ENCODE measurements at regions not wholly inside any gene's neighbourhood (a gene's known extent, or its start where the extent isn't known, plus 50 kb on each side); places are given as distances from the start of the nearest gene placed in this dataset.

- ATAC-seq, result no peak
- H3K9me3 ChIP-seq, result peaks cover 0 to 30% (median 0%) of the 10 kb centered on the region in 3 donors
- WGBS, 2 donors (ENCODE audit: low coverage in 1 of 2), result 85 to 90% methylated on average over 3 of the region's 3 CpGs
- H3K4me3 ChIP-seq, result no peak overlapping the region
- H3K27me3 ChIP-seq, result no peaks in the 10 kb centered on the region
- no peak overlapping the region for H3K27ac ChIP-seq
- H3K36me3 ChIP-seq, result no peaks in the 10 kb centered on the region
- H3K4me1 ChIP-seq, result no peaks in the 10 kb centered on the region
- TF ChIP-seq CTCF (IDR thresholded peaks at IDR 0.05) (no peak), POLR2AphosphoS5 (IDR thresholded peaks at IDR 0.05) (no peak)
Observed at GRCh38 chr14:54147758-54148157, 191.1 kb upstream of the BMP4 start.

- Histone ChIP-seq H3K4me3 (no peak overlapping the region), H3K27me3 (no peaks in the 10 kb centered on the region), H3K36me3 (no peaks in the 10 kb centered on the region), H3K4me1 (no peaks in the 10 kb centered on the region), H3K27ac (no peak overlapping the region), H3K9me3 (peaks cover 0 to 30% (median 0%) of the 10 kb centered on the region in 3 donors)
- TF ChIP-seq POLR2AphosphoS5 (IDR thresholded peaks at IDR 0.05) (no peak), CTCF (IDR thresholded peaks at IDR 0.05) (no peak), EP300 (IDR thresholded peaks at IDR 0.05) (no peak), POLR2A (IDR thresholded peaks at IDR 0.05) (no peak)
- no peak for ATAC-seq
- 78 to 88% methylated on average over 3 of the region's 3 CpGs for WGBS, 2 donors (ENCODE audit: low coverage in 1 of 2)
Observed at GRCh38 chr14:54148251-54148650, 191.6 kb upstream of the BMP4 start.

- Histone ChIP-seq H3K9me3 (peaks cover 0 to 23% (median 0%) of the 10 kb centered on the region in 3 donors), H3K4me3 (no peak overlapping the region), H3K27me3 (no peaks in the 10 kb centered on the region), H3K4me1 (no peaks in the 10 kb centered on the region), H3K27ac (no peak overlapping the region), H3K36me3 (no peaks in the 10 kb centered on the region)
- TF ChIP-seq POLR2A (IDR thresholded peaks at IDR 0.05) (no peak), EP300 (IDR thresholded peaks at IDR 0.05) (no peak), CTCF (IDR thresholded peaks at IDR 0.05) (no peak), POLR2AphosphoS5 (IDR thresholded peaks at IDR 0.05) (no peak)
- ATAC-seq, result no peak
- WGBS, 2 donors (ENCODE audit: low coverage in 1 of 2), result 90 to 100% methylated on average over 3 to 8 of the region's 8 CpGs
Observed at GRCh38 chr14:54152351-54152750, 195.7 kb upstream of the BMP4 start.

DNA sequence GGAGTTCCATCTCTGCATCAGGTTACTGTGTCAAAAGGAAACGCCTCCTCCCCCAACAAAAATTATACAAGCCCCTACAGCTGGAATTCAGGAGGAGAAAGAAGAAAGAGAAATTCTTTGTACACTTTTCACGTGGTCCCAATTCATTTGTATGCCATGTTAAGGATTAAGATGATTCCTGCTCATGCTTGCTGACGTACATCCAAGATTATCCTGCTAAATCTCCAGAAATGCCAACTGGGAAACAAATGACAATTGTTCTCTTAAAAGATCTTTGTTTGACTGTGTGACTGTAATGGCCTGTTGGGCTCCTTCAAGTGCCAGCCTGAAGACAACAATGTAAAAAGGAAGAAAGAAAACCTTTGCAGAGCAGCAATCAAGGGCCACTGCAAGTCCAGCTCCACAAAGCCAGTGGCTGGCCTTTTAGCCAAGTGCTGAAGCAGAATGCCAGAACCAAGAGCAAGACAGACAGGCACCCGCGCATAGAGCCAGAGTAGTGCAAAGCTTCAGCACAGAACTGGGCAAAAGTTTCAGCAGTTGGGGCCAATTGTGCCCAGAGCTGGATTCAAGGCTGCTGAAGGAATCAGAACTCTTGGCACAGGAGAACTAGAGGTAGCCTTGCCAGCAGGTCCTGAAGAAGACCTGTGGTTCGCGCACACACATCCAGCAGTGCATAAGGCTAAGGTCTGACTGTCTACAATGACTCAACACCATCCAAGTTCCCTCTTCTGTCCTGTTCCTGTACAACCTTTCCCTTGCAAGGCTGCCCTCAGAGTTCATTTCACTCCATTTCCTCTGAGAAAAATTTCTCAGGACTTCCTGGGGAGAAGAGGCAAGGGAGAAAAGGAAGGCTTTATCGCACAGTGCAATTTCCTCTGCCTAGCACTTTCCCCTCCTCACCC, 209.7 kb upstream of the BMP4 start:
- Histone ChIP-seq H3K4me1 (peaks cover 0 to 6% (median 0%) of the 10 kb centered on the region in 3 donors), H3K4me3 (no peak overlapping the region), H3K36me3 (no peaks in the 10 kb centered on the region), H3K27ac (no peak overlapping the region), H3K27me3 (peaks cover 11% of the 10 kb centered on the region), H3K9me3 (no peaks in the 10 kb centered on the region)
- no peak for ATAC-seq
- WGBS, 2 donors (ENCODE audit: low coverage in 1 of 2), result 86 to 88% methylated on average over 4 to 8 of the region's 8 CpGs
- TF ChIP-seq CTCF (IDR thresholded peaks at IDR 0.05) (no peak), POLR2AphosphoS5 (IDR thresholded peaks at IDR 0.05) (no peak), POLR2A (IDR thresholded peaks at IDR 0.05) (no peak), EP300 (IDR thresholded peaks at IDR 0.05) (no peak)

- 87 to 93% methylated on average over 3 of the region's 4 CpGs for WGBS, 2 donors (ENCODE audit: low coverage in 1 of 2)
- Histone ChIP-seq H3K27me3 (peaks cover 4% of the 10 kb centered on the region), H3K36me3 (no peaks in the 10 kb centered on the region), H3K4me3 (no peak overlapping the region), H3K9me3 (no peaks in the 10 kb centered on the region), H3K4me1 (peaks cover 0 to 7% (median 6%) of the 10 kb centered on the region in 3 donors), H3K27ac (no peak overlapping the region)
- no peak for TF ChIP-seq CTCF (IDR thresholded peaks at IDR 0.05)
- TF ChIP-seq POLR2AphosphoS5 (IDR thresholded peaks at IDR 0.05), result no peak
- no peak for TF ChIP-seq POLR2A (IDR thresholded peaks at IDR 0.05)
- no peak for TF ChIP-seq EP300 (IDR thresholded peaks at IDR 0.05)
- no peak for ATAC-seq
Observed at GRCh38 chr14:54168489-54168888, 211.9 kb upstream of the BMP4 start.
